ENCODE measurements at regions not wholly inside any gene's neighbourhood (a gene's known extent, or its start where the extent isn't known, plus 50 kb on each side); places are given as distances from the start of the nearest gene placed in this dataset.

DNA sequence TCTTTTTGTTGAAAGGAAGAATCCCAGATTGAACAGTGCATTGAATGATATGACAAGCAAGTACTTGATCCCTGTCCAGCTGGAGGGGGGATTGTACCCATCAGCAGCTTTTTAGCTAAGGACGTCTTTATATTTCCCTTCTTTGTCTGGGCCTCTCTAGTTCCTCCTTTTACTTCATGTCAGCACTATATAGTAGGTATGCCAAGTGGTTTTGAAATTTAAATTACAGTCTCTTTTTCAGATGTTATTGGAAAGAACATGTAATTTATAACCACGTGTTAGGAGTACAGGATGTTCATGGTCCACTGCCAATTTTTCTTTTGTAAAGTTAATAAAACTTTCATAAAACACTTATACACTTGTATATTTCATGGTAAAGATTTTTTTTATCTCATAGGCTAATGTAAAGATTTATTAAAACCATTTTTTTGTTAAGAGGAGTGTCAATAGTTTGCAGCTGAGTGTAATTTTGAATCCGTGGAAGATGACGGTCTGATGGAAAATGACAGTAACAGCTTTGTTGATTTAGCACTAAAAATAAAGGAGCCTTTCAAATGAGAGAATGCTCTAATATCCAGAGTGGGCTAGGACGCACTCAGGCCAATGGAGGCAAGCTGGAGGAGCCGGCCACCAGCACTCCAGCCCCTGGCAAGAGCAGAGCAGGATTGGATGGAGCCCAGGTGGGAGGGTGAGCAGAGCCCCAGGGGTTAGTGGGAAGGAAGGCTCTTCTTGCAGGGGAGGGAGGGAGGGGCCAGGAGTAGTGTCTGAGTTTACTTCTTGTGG, 488.3 kb downstream of the INSC start:
- POLR2A ChIA-PET = no interaction called here
- 0% methylated on average over 6 of the region's 6 CpGs for WGBS (ENCODE audit: insufficient coverage, low coverage, missing lambda C conversion rate)
- Histone ChIP-seq H3K79me2 (ENCODE audit: control insufficient read depth, insufficient read depth, low read length) (no peaks in the 10 kb centered on the region), H3K27me3 (ENCODE audit: control insufficient read depth in 2 of 2, insufficient read depth in 2 of 2, low read length in 2 of 2) (peaks cover 0 to 4% of the 10 kb centered on the region in 2 experiments; a peak in 4 of 5 replicates), H3K4me2 (ENCODE audit: insufficient read depth, low read length) (no peak overlapping the region), H3K9me1 (ENCODE audit: control insufficient read depth, insufficient read depth, low read length) (no peaks in the 10 kb centered on the region), H4K20me1 (replicated peaks; ENCODE audit: control insufficient read depth, insufficient read depth, low read length) (no peaks in the 10 kb centered on the region), H3K9ac (ENCODE audit: insufficient read depth in 1 of 2, low read depth in 2 of 2, low read length in 2 of 2) (no peak overlapping the region), H3K27ac (ENCODE audit: extremely low read depth, low read depth, low read length) (no peak overlapping the region), H2AFZ (ENCODE audit: low read depth, low read length) (no peak overlapping the region), H3K4me3 (no peak overlapping the region), H3K36me3 (ENCODE audit: control insufficient read depth, insufficient read depth, low read length) (no peaks in the 10 kb centered on the region), H3K9me3 (replicated peaks; ENCODE audit: control insufficient read depth, insufficient read depth, low read depth, low read length) (no peaks in the 10 kb centered on the region), H3K4me1 (replicated peaks in 1 of 2; ENCODE audit: control insufficient read depth in 2 of 2, insufficient read depth in 2 of 2, low read length in 2 of 2) (no peaks in the 10 kb centered on the region)
- intact Hi-C loops (cut with micrococcal nuclease) (no loop called here), in situ Hi-C loops (cut with MboI) (no loop called here)
- no peak for FAIRE-seq
- no TSS peak for BruUV-seq (replicated peaks)
- ATAC-seq = no peak
- peak in 2 of 4 experiments; percentile 9 to 16 for DNase-seq (ENCODE audit: extremely low read depth in 1 of 4, low spot score in 3 of 4)
- CTCF ChIA-PET (ENCODE audit: low intra/inter-chr PET ratio) = no interaction called here
- TF ChIP-seq POLR2H (tag; IDR thresholded peaks at IDR 0.05; ENCODE audit: low read depth) = no peak
- no peak for TF ChIP-seq HDAC2 (IDR thresholded peaks at IDR 0.05)
- TF ChIP-seq, protein P1, sequence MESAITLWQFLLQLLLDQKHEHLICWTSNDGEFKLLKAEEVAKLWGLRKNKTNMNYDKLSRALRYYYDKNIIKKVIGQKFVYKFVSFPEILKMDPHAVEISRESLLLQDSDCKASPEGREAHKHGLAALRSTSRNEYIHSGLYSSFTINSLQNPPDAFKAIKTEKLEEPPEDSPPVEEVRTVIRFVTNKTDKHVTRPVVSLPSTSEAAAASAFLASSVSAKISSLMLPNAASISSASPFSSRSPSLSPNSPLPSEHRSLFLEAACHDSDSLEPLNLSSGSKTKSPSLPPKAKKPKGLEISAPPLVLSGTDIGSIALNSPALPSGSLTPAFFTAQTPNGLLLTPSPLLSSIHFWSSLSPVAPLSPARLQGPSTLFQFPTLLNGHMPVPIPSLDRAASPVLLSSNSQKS (CRISPR knock-in tag; IDR thresholded peaks at IDR 0.05) = no peak
- TF ChIP-seq ZNF79 (CRISPR knock-in tag; IDR thresholded peaks at IDR 0.05; ENCODE audit: low read depth) = no peak
- TF ChIP-seq GABPB2 (CRISPR knock-in tag; conservative IDR thresholded peaks at IDR 0.05) = no peak
- no peak for TF ChIP-seq BRD9 (IDR thresholded peaks at IDR 0.05; ENCODE audit: low read depth, partially characterized antibody)
- no peak for TF ChIP-seq SNRNP70 (optimal IDR thresholded peaks at IDR 0.05; ENCODE audit: low read depth, low read length)
- no peak for TF ChIP-seq KLF13 (tag; IDR thresholded peaks at IDR 0.05; ENCODE audit: borderline replicate concordance, low read depth)
- TF ChIP-seq, protein P2, sequence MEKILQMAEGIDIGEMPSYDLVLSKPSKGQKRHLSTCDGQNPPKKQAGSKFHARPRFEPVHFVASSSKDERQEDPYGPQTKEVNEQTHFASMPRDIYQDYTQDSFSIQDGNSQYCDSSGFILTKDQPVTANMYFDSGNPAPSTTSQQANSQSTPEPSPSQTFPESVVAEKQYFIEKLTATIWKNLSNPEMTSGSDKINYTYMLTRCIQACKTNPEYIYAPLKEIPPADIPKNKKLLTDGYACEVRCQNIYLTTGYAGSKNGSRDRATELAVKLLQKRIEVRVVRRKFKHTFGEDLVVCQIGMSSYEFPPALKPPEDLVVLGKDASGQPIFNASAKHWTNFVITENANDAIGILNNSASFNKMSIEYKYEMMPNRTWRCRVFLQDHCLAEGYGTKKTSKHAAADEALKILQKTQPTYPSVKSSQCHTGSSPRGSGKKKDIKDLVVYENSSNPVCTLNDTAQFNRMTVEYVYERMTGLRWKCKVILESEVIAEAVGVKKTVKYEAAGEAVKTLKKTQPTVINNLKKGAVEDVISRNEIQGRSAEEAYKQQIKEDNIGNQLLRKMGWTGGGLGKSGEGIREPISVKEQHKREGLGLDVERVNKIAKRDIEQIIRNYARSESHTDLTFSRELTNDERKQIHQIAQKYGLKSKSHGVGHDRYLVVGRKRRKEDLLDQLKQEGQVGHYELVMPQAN (IDR thresholded peaks at IDR 0.05; ENCODE audit: borderline replicate concordance) = no peak
- no peak for TF ChIP-seq ZNF445 (CRISPR knock-in tag; IDR thresholded peaks at IDR 0.05; ENCODE audit: low read depth)
- TF ChIP-seq DIDO1 (tag; IDR thresholded peaks at IDR 0.05; ENCODE audit: low read depth) = no peak
- TF ChIP-seq ZNF77 (CRISPR knock-in tag; IDR thresholded peaks at IDR 0.05) = no peak
- TF ChIP-seq ZNF311 (CRISPR knock-in tag; IDR thresholded peaks at IDR 0.05) = no peak
- TF ChIP-seq, protein P3, sequence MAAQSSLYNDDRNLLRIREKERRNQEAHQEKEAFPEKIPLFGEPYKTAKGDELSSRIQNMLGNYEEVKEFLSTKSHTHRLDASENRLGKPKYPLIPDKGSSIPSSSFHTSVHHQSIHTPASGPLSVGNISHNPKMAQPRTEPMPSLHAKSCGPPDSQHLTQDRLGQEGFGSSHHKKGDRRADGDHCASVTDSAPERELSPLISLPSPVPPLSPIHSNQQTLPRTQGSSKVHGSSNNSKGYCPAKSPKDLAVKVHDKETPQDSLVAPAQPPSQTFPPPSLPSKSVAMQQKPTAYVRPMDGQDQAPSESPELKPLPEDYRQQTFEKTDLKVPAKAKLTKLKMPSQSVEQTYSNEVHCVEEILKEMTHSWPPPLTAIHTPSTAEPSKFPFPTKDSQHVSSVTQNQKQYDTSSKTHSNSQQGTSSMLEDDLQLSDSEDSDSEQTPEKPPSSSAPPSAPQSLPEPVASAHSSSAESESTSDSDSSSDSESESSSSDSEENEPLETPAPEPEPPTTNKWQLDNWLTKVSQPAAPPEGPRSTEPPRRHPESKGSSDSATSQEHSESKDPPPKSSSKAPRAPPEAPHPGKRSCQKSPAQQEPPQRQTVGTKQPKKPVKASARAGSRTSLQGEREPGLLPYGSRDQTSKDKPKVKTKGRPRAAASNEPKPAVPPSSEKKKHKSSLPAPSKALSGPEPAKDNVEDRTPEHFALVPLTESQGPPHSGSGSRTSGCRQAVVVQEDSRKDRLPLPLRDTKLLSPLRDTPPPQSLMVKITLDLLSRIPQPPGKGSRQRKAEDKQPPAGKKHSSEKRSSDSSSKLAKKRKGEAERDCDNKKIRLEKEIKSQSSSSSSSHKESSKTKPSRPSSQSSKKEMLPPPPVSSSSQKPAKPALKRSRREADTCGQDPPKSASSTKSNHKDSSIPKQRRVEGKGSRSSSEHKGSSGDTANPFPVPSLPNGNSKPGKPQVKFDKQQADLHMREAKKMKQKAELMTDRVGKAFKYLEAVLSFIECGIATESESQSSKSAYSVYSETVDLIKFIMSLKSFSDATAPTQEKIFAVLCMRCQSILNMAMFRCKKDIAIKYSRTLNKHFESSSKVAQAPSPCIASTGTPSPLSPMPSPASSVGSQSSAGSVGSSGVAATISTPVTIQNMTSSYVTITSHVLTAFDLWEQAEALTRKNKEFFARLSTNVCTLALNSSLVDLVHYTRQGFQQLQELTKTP (IDR thresholded peaks at IDR 0.05; ENCODE audit: low read depth in 1 of 2, partially characterized antibody in 2 of 2) = no peak
- no peak for TF ChIP-seq HSF4 (CRISPR knock-in tag; IDR thresholded peaks at IDR 0.05; ENCODE audit: borderline replicate concordance)
